ENCODE measurements at regions not wholly inside any gene's neighbourhood (a gene's known extent, or its start where the extent isn't known, plus 50 kb on each side); places are given as distances from the start of the nearest gene placed in this dataset.

DNA sequence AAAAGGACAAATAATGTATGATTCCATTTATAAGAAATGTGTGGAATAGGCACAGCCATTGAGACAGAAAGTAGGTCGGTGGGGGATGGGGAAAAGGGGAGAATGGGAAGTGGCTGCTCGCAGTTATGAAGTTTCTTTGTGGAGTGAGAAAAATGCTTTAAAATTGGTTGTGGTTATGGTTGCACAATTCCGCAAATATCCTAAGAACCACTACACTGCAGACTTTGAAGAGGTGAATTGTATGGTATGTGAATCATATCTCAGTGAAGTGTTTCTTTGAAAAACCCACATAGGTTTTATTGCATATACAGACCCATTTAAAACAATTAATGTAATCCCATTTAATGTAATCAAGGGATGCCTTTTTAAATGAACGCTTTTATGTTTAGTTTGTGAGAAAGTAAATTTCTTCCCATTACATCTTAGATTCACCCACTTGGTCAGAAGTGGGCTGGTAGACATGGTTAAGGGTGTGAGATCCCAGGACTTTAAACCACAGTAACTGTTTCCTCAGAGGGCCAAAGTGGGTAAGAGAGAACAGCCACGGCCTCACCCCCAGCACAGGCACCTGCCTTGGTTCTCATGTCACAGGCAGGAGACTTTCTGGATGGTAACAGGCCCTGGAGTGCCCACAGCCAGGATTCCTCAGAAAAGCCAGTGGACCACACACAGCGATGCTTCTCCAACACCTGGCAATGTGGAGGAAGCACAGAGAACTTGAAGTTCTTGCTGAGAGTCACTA, 119.3 kb upstream of the GJB6 start:
- in situ Hi-C loops (cut with HindIII; ENCODE audit: low sequenced_read_pairs) = no loop called here

DNA sequence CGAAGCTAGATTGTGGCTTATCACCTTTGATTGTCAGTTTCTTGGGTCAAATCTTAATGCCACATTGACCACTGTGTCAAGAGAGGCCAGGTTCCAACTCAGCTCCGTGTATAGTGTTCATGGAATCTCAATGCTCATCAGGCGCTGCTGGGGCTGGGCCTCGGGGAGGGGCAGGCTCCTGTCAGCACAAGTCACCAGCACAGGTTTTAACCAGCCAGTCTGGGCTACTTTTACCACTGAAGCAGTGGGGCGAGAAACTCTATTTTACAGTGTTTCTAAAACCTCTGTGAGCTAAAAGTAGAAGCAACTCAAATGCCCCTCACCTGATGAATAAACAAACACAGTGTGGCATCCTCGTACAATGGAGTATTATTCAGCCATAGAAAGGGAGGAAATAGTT, 118.7 kb upstream of the GJB6 start:
- in situ Hi-C loops (cut with HindIII; ENCODE audit: low sequenced_read_pairs) = no loop called here

DNA sequence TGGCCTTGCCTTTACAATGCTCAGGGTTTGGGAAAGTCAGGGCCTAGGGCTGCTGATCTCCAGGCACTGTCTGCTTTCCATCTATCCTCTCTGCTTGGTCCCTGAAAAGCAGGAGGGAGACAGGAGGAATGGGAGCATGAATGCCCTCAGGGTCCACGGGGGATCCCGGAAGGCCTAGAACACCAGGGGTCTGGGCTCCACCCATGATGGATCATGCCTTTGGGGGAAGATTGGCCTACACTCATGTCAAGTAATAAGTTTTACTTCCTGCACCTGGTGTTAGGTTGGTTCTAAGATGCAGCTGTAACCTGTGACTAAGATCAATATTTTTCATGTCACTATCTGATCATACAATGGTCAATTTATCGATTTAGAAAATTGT, 118.3 kb upstream of the GJB6 start:
- in situ Hi-C loops (cut with HindIII; ENCODE audit: low sequenced_read_pairs) = no loop called here

DNA sequence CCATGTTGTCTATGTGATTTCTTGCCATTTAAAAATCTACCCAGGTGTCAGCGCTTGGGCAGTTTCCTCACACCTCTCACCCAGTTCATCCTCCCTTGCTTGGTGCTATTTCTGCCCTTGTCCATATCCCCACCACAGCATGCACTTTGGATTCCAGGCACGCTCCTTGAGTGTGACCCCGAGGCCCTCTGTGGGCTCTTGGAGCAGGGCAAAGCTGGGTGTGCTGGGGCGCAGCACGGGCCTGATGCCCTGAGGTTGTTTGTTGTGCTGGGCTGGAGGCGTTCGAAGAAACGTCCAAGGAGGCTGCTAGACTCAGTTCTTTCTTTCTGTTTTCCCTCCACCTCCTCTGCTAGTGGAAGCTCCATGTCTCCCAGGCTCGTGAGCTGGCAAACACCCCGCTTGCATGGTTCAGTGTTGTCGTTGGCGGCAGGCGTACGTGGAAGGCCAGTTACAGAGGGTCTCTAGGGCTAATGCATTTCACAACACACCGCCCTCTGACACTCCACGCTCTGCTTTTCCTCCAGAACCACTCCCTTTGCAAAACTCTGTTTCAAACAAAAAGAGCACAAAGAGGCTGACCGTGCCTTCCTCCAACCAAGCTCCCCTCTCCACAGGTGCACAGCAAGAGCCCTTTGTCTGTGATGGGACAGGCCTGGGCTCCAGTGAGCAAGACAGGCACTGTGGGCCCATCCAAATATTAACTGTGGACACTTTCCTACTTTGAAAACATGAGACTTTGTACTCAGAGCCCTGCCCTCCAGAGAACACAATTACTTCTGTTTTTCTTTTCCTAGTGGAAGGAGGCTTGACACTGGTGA, 117.7 kb upstream of the GJB6 start:
- in situ Hi-C loops (cut with HindIII; ENCODE audit: low sequenced_read_pairs) = loop anchor here (10.0 kb wide), 1 partner anchor 65 kb away; no protein-coding TSS in a partner anchor

DNA sequence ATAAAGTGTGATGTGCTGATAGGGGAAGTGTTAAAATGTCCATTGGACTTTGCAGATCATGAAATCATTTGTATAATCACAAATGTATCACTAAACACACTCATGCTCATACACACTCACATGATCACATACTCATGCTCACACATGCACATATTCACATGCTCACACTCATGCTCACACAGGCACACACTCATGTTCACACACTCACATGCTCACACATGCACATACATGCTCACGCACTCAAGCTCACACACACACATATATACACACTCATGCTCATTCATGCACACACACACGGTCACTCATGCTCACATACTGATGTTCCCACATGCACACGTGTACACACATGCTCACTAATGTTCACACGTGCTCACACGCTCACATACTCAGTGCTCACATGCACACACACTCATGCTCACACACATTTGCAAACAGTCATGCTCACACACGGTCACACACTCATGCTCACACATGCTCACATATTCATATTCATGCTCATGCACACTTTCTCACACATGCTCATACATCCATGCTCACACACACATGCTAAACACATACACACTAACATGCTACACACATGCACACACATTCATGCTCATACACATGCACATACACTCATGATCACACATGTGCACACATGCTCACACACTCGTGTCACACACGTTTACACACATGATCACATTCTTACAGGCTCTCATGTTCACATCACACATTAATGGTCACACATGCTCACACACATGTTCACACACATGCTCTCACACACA, 116.7 kb upstream of the GJB6 start:
- in situ Hi-C loops (cut with HindIII; ENCODE audit: low sequenced_read_pairs) = loop anchor here (10.0 kb wide), 1 partner anchor 64 kb away; no protein-coding TSS in a partner anchor

DNA sequence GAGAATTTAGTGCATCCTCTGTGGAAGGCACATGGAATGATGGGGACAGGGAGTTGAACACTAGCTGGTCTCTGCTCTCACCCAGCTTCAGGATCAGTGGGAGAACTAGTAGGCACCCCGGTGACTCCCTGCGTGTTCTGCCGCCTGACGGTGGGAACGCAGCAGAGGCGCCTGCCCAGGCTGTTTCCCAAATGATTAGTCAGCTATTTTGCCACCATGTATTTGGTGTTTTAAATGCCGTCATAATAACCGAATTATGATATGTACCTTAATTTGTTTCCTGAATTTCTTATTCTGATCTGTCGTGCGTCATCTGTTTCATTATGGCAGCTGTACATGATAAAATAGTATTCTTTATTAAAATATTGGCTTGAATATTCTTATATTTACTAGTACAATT, 115.9 kb upstream of the GJB6 start:
- in situ Hi-C loops (cut with HindIII; ENCODE audit: low sequenced_read_pairs) = loop anchor here (10.0 kb wide), 1 partner anchor 63 kb away; no protein-coding TSS in a partner anchor

DNA sequence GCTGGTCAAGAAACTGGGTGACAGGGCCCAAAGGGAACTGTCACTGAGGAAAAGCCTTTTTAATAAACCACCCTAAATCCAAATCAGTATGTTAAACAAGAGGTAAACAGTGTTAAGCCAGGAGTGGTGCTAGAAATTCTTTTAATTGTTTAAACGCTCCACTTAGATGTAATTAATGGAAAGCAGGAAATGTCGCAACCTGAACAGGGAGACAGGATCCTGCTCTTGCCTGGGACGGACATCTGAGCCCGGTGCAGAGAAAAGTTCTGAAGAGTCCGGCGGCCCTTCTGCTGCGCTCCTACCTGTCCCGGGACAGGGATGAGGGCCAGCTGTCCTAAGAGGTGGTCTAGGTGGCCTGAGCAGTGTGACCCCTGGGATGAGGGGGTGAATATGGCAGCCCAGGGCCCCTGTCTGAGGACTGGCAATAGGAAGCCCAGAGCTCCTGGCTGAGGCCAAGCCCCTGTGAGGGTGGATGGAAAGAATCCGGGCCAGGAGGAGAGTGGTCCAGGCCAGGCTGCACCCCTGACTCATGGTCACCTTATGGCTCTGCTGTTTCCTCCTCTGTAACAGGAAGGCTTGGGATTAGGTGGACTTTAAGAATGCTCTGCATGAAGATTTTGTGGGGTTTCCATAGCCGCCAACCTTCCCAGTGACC, 112.8 kb upstream of the GJB6 start:
- in situ Hi-C loops (cut with HindIII; ENCODE audit: low sequenced_read_pairs) = loop anchor here (10.0 kb wide), 1 partner anchor 60 kb away; no protein-coding TSS in a partner anchor

DNA sequence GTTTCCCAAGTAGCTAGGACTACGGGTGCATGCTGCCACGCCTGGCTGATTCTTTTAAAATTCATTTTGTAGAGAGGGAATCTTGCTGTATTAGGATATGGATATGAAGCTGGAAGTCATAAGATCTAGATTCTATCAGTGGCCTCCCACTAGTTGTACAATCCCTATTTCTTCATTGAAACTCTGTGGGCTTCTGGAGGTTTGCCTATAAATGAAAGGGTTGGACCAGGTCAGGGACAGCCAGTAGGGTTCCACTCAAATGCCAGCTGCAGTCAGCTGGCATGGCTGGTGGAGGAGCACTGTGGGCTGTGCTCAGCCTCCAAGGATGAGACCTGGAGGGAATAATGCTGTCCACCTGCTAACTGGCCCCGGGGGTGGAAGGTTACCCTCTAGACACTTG, 110.2 kb upstream of the GJB6 start:
- in situ Hi-C loops (cut with HindIII; ENCODE audit: low sequenced_read_pairs) = loop anchor here (10.0 kb wide), 1 partner anchor 58 kb away; no protein-coding TSS in a partner anchor

DNA sequence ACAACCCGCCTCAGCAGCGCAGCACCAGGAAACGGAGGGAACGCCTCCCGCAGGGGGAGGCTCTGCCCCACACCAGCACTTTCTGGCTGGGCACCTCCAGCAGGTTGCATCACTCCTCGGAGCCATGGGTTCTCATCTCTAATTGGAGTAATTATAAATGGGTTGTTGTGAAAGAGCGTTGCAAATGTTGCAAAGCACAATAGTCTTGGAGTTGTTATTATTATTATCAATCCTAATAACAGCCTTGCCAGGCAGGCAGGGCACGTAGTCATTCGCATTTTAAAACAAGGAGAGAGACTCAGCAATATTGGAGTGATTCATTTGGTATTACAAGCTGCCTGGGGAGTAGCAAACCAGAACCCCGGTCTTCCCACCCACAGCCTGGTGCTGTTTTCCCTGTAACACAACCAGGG, 108.6 kb upstream of the GJB6 start:
- in situ Hi-C loops (cut with HindIII; ENCODE audit: low sequenced_read_pairs) = loop anchor here (10.0 kb wide), 1 partner anchor 56 kb away; no protein-coding TSS in a partner anchor

DNA sequence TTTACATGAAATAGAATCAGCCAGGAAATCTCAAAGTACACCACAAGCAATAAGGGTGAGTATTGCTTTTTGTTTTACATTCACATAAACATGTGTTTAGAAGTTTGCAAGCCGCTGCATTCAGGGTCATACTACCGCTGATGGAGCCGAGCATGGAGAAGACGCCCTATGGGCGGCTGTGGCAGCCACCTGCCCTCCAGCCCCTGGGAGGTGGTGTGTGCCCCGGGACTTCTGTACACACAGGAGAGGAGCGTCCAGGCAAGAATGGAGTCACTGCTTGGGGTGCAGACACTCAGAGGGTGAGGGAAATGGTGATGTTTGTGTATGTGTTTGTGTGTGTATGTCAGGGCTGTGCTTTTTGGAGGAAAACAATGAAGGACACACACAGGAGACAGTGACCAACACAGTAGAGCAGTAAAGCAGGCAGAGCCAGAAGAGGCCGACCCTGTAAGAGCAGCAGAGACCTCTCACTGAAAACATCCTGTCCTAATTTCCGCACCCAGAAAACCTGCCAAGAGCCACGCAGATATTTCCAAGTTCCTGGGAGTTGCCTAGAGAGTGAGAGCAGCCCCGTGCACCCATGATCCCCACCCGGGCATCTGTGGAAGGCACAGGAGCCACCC, 108.1 kb upstream of the GJB6 start:
- in situ Hi-C loops (cut with HindIII; ENCODE audit: low sequenced_read_pairs) = loop anchor here (10.0 kb wide), 1 partner anchor 55 kb away; no protein-coding TSS in a partner anchor

DNA sequence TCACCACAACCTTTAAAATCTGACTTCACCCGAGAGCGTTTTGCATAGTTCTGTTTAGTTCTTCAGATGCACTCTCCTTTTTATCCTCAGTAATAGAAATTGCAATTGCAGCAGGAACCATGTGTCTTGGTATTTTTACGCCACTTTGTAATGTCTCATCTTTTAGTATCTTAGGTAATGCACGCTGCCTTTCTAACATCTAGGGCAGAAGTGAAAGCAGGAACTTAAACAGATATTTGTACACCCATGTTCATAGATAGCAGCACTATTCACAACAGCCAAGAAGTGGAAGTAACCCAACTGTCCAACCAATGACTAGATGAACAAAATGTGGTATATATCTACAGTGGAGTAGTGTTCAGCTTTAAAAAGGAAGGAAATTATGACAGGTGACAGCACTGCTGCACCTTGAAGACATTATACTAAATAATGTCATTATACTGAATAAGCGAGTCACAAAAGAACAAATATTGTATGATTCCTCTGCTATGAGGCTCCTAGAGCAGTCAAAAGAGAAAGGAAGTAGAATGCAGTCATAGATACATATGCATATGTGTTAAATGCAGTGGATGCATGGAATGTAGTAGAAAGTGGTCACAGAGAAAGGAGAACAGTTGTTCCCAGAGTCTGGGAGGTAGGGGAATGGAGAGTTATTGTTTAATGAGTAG, 105.9 kb upstream of the GJB6 start:
- in situ Hi-C loops (cut with HindIII; ENCODE audit: low sequenced_read_pairs) = no loop called here

DNA sequence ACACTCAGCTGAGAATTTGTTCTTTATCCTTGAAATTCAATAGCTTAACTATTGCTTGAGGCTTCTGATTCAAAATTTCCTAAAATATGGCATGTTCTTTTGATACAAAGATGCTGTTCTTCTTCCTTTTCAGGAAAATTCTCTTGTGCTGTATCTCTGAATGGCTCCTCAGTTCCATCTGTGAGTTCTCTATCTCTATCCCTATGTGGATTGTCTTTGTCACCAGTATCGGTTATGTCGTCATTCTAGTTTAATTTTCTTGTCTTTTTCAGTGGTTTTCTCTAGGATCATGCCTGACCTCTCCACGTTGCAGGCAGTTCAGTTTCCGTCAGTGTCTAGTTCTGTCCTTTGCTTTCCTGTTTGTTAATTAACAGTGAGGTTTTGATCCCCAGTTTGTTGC, 104.6 kb upstream of the GJB6 start:
- in situ Hi-C loops (cut with HindIII; ENCODE audit: low sequenced_read_pairs) = no loop called here

DNA sequence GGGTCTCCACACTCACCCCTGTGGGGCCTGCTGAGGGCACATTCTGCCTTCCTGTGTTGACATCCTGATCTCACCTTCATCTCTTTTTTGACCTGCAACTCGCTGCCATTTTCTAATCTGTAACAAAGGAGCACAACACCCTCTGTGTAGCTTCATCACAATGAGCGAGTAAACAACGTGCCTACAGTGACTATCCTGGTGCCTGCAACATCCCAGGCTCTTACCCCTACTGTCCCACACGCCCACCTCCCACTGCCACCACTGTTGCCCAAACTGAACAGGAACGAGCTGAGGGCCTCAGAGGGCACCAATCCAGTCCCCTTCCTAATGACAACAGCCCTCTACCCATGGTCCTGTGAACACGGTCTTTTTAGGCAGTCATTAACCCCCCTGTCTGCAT, 102.2 kb upstream of the GJB6 start:
- in situ Hi-C loops (cut with HindIII; ENCODE audit: low sequenced_read_pairs) = no loop called here

DNA sequence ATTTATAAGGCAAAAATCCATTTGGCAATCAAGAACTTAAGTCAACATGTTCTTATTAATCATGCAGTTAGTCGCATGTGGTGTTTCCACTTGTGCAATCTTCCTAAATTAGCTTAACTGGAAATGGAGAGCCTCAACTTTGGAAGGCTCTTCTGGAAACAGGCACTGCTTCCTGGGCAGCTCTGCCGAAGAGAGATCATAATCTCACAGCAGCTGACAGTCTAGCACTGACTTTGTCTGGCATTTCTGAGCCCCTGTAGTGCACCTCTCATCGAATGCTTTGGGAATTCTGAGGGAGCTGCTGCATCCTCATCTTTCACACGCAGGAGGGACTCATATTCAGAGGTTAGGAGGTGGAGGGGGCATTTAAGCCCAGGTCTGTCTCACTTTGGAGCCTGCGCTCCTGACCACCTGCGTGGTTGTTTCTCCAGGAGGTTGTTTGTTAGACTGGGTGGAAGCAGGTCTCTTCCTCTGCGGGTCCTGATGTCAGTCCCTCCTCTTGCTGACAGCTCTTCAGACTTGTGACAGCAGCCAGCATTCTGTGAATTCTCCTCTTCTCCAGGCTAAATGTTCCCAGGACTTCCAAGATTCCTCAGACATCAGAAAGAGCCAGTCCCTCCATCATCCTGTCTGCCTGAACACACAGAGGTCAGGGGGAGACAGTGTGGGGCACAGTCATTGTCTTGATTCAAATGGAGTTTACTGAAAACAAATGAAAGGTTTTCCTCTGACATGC, 100.4 kb upstream of the GJB6 start:
- in situ Hi-C loops (cut with HindIII; ENCODE audit: low sequenced_read_pairs) = no loop called here

DNA sequence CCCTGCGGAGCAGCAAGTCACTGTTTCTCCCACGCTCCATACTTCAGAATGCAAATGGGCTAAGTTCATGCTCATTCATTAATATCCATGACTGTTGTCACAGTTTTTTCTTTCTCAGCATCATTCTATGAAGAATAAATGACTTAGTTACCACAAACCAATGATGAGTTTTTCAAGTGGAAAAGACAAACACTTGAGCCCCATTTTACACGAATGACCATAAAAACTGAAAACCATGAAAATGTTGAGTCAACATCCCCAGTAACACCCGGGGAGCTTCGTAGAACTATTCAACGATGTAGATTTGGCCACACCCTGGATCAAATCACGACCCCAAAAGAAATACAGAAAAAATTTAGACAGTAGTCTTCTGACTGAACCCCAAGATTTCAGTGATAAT, 99.8 kb upstream of the GJB6 start:
- in situ Hi-C loops (cut with HindIII; ENCODE audit: low sequenced_read_pairs) = no loop called here

DNA sequence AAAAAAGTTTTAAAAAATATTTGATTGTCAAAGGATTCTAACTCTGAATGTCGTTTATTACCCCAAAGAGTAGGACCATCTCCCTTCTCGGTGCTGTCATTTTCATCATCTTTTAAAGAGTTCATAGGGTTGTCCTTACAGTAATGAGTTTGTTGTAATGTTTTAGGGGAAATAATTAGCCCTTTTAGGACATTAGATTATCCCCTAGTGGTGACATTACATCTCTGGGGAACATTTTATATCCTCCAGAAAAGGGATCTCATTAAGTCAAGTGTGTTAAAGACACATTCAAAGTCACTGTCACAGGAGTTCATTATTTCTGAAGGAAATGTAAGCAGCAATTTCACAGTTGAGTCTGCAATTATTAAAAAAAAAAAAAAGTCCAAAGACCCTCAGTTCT, 99.3 kb upstream of the GJB6 start:
- in situ Hi-C loops (cut with HindIII; ENCODE audit: low sequenced_read_pairs) = no loop called here

DNA sequence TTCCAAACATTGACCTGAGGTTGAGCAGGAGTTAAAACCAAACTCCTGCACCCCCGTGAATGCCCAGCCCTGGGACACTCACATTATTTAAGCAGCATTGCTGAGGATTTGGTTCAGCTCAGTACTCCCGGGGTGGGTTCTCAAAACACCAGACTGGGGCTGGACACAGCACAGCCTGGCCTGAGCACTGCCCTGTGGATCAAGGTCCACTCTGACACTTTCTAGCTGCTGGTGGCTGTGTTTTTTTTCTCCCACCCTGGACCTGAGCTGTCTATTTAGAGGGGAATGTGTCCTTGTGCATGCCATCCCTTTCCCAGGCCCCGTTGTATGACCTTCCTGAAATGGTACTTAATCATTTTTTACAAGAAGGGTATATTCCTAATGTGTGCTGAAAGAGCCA, 94.7 kb upstream of the GJB6 start:
- in situ Hi-C loops (cut with HindIII; ENCODE audit: low sequenced_read_pairs) = no loop called here

DNA sequence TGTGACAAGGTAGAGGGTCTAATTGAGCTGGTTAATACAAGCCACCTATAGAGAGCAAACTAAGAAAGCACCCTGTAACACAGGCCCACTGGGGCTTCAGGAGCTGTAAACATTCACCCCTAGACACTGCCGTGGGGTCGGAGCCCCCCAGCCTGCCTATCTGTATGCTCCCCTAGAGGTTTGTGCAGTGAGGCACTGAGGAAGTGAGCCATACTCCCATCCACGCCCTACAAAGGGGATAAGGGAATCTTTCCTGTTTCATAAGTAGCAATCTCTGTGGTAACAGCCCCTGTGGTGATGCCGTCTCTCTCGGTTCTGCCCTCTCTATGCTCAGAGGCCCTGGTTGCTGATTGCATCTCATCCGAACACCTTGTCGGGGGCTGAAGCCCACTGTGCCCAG, 94.2 kb upstream of the GJB6 start:
- in situ Hi-C loops (cut with HindIII; ENCODE audit: low sequenced_read_pairs) = no loop called here

DNA sequence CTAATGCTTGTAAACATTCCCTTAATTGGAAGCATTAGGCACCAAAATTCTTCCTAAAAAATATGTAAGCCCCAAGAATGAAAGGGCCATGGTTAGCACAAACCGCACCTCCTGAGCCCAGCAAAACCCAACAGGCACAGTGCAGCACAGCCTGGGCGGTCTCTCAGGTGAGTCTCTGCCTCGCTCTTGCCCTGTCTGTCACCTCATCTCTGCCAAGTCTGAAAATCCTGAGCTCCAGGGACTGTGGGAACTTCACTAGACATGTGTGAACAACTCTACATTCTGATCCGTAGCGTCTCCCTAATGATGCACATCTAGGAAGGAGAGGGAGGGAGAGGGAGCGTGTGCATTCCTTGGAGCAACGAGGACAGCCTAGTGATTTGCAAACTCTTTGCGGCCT, 88.8 kb upstream of the GJB6 start:
- in situ Hi-C loops (cut with HindIII; ENCODE audit: low sequenced_read_pairs) = no loop called here

All from endothelial cell of hepatic sinusoid (primary cell).